Mesenchymal stem cell (in vitro differentiated cells and primary cell): ENCODE measurements at regions not wholly inside any gene's neighbourhood (a gene's known extent, or its start where the extent isn't known, plus 50 kb on each side); places are given as distances from the start of the nearest gene placed in this dataset.

Experiments used
- DNase-seq: peaks from one replicate; pipeline ENCODE4 v3.0.0-alpha.2; 2013
- H2AFZ ChIP-seq: one replicate; pipeline ENCODE4 v1.6.1; 2013; ENCODE audit warnings: low read depth, mild to moderate bottlenecking, control low read depth, inconsistent platforms, low read length, moderate library complexity
- H2AK5ac ChIP-seq: 2 replicates; pipeline ENCODE4 v1.6.1; 2013; ENCODE audit warnings: low read length, moderate library complexity, mild to moderate bottlenecking, inconsistent platforms; ENCODE audit not compliant: severe bottlenecking
- H2BK120ac ChIP-seq: one replicate; pipeline ENCODE4 v1.6.1; 2013; ENCODE audit warnings: low read depth, mild to moderate bottlenecking, inconsistent platforms, low read length, moderate library complexity
- H2BK12ac ChIP-seq, 2 experiments: one replicate each; pipeline ENCODE4 v1.6.1; 2013; ENCODE audit warnings: inconsistent platforms in 2 of 2, low read length in 2 of 2, mild to moderate bottlenecking in 2 of 2, moderate library complexity in 2 of 2, control low read depth in 1 of 2
- H2BK15ac ChIP-seq: one replicate; pipeline ENCODE4 v1.6.1; 2013; ENCODE audit warnings: mild to moderate bottlenecking, low read depth, inconsistent platforms; ENCODE audit not compliant: poor library complexity, severe bottlenecking
- H2BK5ac ChIP-seq: 2 replicates; pipeline ENCODE4 v1.6.1; 2013; ENCODE audit warnings: low read depth, mild to moderate bottlenecking, low read length, control low read depth, inconsistent platforms; ENCODE audit not compliant: poor library complexity, severe bottlenecking
- H3K14ac ChIP-seq, 2 experiments: one replicate each; pipeline ENCODE4 v1.6.1; 2013; ENCODE audit warnings: inconsistent platforms in 2 of 2, low read length in 2 of 2, control low read depth in 1 of 2, mild to moderate bottlenecking in 1 of 2, moderate library complexity in 1 of 2
- H3K18ac ChIP-seq, 2 experiments: one replicate each; pipeline ENCODE4 v1.6.1; 2013; ENCODE audit warnings: inconsistent platforms in 2 of 2, low read length in 2 of 2, control low read depth in 1 of 2, low read depth in 1 of 2, mild to moderate bottlenecking in 1 of 2
- H3K23ac ChIP-seq, 2 experiments: one replicate each; pipeline ENCODE4 v1.6.1; 2013; ENCODE audit warnings: inconsistent platforms in 2 of 2, low read length in 2 of 2, mild to moderate bottlenecking in 2 of 2, moderate library complexity in 2 of 2, control low read depth in 1 of 2
- H3K27ac ChIP-seq: 2 replicates; pipeline ENCODE4 v1.5.1; 2013; ENCODE audit warnings: mild to moderate bottlenecking, moderate library complexity, low read length, control low read depth, inconsistent platforms; ENCODE audit not compliant: poor library complexity, severe bottlenecking
- H3K27me3 ChIP-seq, 2 experiments: 2 replicates each; pipeline versions ENCODE4 v1.6.1 to v1.7.0; 2013; ENCODE audit warnings: low read length in 2 of 2, mild to moderate bottlenecking in 2 of 2, moderate library complexity in 2 of 2, control low read depth in 1 of 2, inconsistent platforms in 1 of 2; ENCODE audit not compliant: control insufficient read depth in 1 of 2, insufficient read depth in 1 of 2
- H3K36me3 ChIP-seq, 2 experiments: 2 replicates each; pipeline versions ENCODE4 v1.6.1 to v1.7.0; 2013; ENCODE audit warnings: low read length in 2 of 2, control low read depth in 1 of 2, inconsistent platforms in 1 of 2, low read depth in 1 of 2, mild to moderate bottlenecking in 1 of 2; ENCODE audit not compliant: insufficient read depth in 2 of 2, control insufficient read depth in 1 of 2
- H3K4ac ChIP-seq, 2 experiments: one replicate each; pipeline ENCODE4 v1.6.1; 2013; ENCODE audit warnings: inconsistent platforms in 2 of 2, low read length in 2 of 2, mild to moderate bottlenecking in 2 of 2, moderate library complexity in 2 of 2, control low read depth in 1 of 2, low read depth in 1 of 2
- H3K4me1 ChIP-seq: 2 replicates; pipeline ENCODE4 v1.6.1; 2013; ENCODE audit warnings: low read depth, low read length, control low read depth; ENCODE audit not compliant: control insufficient read depth, insufficient read depth
- H3K4me2 ChIP-seq: 2 replicates; pipeline ENCODE4 v1.6.1; 2013; ENCODE audit warnings: low read length, mild to moderate bottlenecking, inconsistent platforms; ENCODE audit not compliant: poor library complexity, severe bottlenecking
- H3K4me3 ChIP-seq, 2 experiments: 2 replicates each; pipeline versions ENCODE4 v1.5.1 to v1.7.0; 2013; ENCODE audit warnings: low read length in 2 of 2, mild to moderate bottlenecking in 2 of 2, control low read depth in 1 of 2, low read depth in 1 of 2; ENCODE audit not compliant: insufficient read depth in 1 of 2
- H3K79me1 ChIP-seq: replicated peaks from 2 replicates; pipeline ENCODE4 v1.6.1; 2013; ENCODE audit warnings: mild to moderate bottlenecking, control low read depth, low read length, inconsistent platforms; ENCODE audit not compliant: poor library complexity, severe bottlenecking
- H3K9ac ChIP-seq: 2 replicates; pipeline ENCODE4 v1.7.0; 2013; ENCODE audit warnings: mild to moderate bottlenecking, low read length, moderate library complexity
- H3K9me3 ChIP-seq: 2 replicates; pipeline ENCODE4 v1.7.0; 2013; ENCODE audit warnings: mild to moderate bottlenecking, low read length; ENCODE audit not compliant: control insufficient read depth
- H4K8ac ChIP-seq: one replicate; pipeline ENCODE4 v1.6.1; 2013; ENCODE audit warnings: inconsistent platforms, mild to moderate bottlenecking, low read length, moderate library complexity
- H4K91ac ChIP-seq: one replicate; pipeline ENCODE4 v1.6.1; 2013; ENCODE audit warnings: mild to moderate bottlenecking, low read length, inconsistent platforms
- WGBS: methylation state at CpG from one replicate; pipeline ENCODE4 v1.1.7; 2013; ENCODE audit warnings: mixed read lengths; 5-methylcytosine and 5-hydroxymethylcytosine counted together

GRCh38 chr11:29310725-29311342, 706.0 kb downstream of the KCNA4 start:
- Histone ChIP-seq H3K9me3 (no peaks in the 10 kb centered on the region), H2AK5ac (peak overlapping the region; percentile 83), H3K14ac (no peak overlapping the region), H3K23ac (no peak overlapping the region), H3K36me3 (no peaks in the 10 kb centered on the region), H3K79me1 (no peaks in the 10 kb centered on the region), H3K4me3 (no peak overlapping the region), H2BK5ac (peak overlapping the region; percentile 3), H4K91ac (no peak overlapping the region), H3K18ac (no peak overlapping the region), H3K27me3 (no peaks in the 10 kb centered on the region), H3K4me1 (no peaks in the 10 kb centered on the region), H3K9ac (peak overlapping the region; percentile 69), H3K27ac (peak overlapping the region; percentile 30), H3K4me2 (no peak overlapping the region), H2BK120ac (no peak overlapping the region), H2AFZ (no peak overlapping the region), H3K4ac (no peak overlapping the region), H4K8ac (no peak overlapping the region), H2BK15ac (no peak overlapping the region), H2BK12ac (peak overlapping the region in 1 of 2 experiments; percentile 83)
- 63% methylated on average over 2 of the region's 3 CpGs for WGBS
- no peak for DNase-seq

GRCh38 chr11:29309992-29310391, 706.8 kb downstream of the KCNA4 start:
- Histone ChIP-seq H4K8ac (no peak overlapping the region), H4K91ac (no peak overlapping the region), H3K4ac (no peak overlapping the region), H2AK5ac (no peak overlapping the region), H3K4me3 (no peak overlapping the region), H3K27me3 (no peaks in the 10 kb centered on the region), H2BK5ac (no peak overlapping the region), H2AFZ (no peak overlapping the region), H3K23ac (no peak overlapping the region), H3K14ac (no peak overlapping the region), H3K27ac (peak overlapping the region; percentile 76), H2BK12ac (no peak overlapping the region), H3K4me2 (no peak overlapping the region), H3K79me1 (no peaks in the 10 kb centered on the region), H2BK15ac (no peak overlapping the region), H3K9ac (peak overlapping the region; percentile 69), H3K4me1 (no peaks in the 10 kb centered on the region), H3K36me3 (no peaks in the 10 kb centered on the region), H3K9me3 (no peaks in the 10 kb centered on the region), H3K18ac (no peak overlapping the region), H2BK120ac (no peak overlapping the region)
- no CpG with 5 or more reads among the region's 1 CpG for WGBS
- peak; percentile 54 for DNase-seq

GRCh38 chr11:29306527-29306926, 710.3 kb downstream of the KCNA4 start:
- no peak overlapping the region for H3K23ac ChIP-seq
- H2BK12ac ChIP-seq: no peak overlapping the region
- H3K4me2 ChIP-seq: no peak overlapping the region
- 20% methylated on average over 1 of the region's 1 CpG for WGBS
- no peak overlapping the region for H4K91ac ChIP-seq
- H3K18ac ChIP-seq: peak overlapping the region in 1 of 2 experiments; percentile 11
- H3K36me3 ChIP-seq: no peaks in the 10 kb centered on the region
- no peak overlapping the region for H3K14ac ChIP-seq
- no peaks in the 10 kb centered on the region for H3K9me3 ChIP-seq
- H3K4me1 ChIP-seq: no peaks in the 10 kb centered on the region
- H3K27me3 ChIP-seq: no peaks in the 10 kb centered on the region
- H2BK5ac ChIP-seq: no peak overlapping the region
- peak overlapping the region; percentile 9 for H3K9ac ChIP-seq
- H2AK5ac ChIP-seq: peak overlapping the region; percentile 84
- H3K27ac ChIP-seq: peak overlapping the region; percentile 52
- H2BK120ac ChIP-seq: no peak overlapping the region
- no peak overlapping the region for H3K4me3 ChIP-seq
- H3K4ac ChIP-seq: no peak overlapping the region
- no peak overlapping the region for H2AFZ ChIP-seq
- no peak overlapping the region for H2BK15ac ChIP-seq
- H4K8ac ChIP-seq: peak overlapping the region; percentile 69
- no peaks in the 10 kb centered on the region for H3K79me1 ChIP-seq
- DNase-seq: peak; percentile 58

- Histone ChIP-seq H3K9ac (no peak overlapping the region), H2BK12ac (no peak overlapping the region), H3K4me1 (no peaks in the 10 kb centered on the region), H3K36me3 (no peaks in the 10 kb centered on the region), H3K4me3 (no peak overlapping the region), H2BK15ac (peak overlapping the region; percentile 23), H4K8ac (no peak overlapping the region), H4K91ac (no peak overlapping the region), H3K18ac (no peak overlapping the region), H2BK120ac (no peak overlapping the region), H3K4ac (no peak overlapping the region), H2BK5ac (no peak overlapping the region), H3K79me1 (no peaks in the 10 kb centered on the region), H3K27ac (no peak overlapping the region), H3K4me2 (no peak overlapping the region), H3K27me3 (no peaks in the 10 kb centered on the region), H3K23ac (no peak overlapping the region), H2AK5ac (peak overlapping the region; percentile 73), H3K9me3 (no peaks in the 10 kb centered on the region), H3K14ac (no peak overlapping the region), H2AFZ (no peak overlapping the region)
- no peak for DNase-seq
These were observed 711.2 kb downstream of the KCNA4 start for GRCh38 chr11:29305456-29306232.
